ENCODE measurements at regions not wholly inside any gene's neighbourhood (a gene's known extent, or its start where the extent isn't known, plus 50 kb on each side); places are given as distances from the start of the nearest gene placed in this dataset.

DNA sequence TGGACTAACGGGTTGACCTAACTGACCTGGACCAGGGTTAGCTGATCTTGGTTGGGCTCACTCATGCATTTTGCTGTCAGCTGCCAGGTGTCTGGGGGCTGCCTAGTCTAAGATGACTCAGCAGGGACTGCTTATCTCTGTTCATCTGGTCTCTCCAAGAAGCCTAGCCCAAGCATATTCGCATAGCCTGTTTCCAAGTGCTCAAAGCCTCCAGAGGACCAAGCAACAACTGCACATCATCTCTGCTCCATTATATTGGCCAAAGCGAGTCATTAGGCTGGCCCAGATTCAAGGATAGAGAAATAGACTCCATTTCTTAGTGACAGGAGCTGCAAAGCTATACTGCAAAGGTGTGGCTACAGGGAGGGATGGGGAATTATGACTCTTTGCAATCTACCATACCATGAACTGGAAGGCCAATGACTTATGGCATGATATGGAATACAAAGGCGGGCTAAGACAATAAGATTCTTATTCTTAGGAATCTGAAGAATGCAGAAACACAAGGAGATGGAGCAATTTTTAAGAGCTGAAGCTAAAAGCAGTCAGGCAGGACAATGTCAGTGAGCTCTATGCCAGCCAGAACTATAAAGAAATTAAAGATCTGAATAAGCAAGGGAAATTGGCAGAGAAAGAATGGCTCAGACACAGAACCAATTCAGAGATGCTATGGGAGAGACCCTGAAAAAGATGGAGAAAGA lies 194.6 kb upstream of the FSCB start:
- TF ChIP-seq, protein P1, sequence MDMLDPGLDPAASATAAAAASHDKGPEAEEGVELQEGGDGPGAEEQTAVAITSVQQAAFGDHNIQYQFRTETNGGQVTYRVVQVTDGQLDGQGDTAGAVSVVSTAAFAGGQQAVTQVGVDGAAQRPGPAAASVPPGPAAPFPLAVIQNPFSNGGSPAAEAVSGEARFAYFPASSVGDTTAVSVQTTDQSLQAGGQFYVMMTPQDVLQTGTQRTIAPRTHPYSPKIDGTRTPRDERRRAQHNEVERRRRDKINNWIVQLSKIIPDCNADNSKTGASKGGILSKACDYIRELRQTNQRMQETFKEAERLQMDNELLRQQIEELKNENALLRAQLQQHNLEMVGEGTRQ (IDR thresholded peaks at IDR 0.05; ENCODE audit: low read depth, low read length) = no peak
- TF ChIP-seq, protein P2, sequence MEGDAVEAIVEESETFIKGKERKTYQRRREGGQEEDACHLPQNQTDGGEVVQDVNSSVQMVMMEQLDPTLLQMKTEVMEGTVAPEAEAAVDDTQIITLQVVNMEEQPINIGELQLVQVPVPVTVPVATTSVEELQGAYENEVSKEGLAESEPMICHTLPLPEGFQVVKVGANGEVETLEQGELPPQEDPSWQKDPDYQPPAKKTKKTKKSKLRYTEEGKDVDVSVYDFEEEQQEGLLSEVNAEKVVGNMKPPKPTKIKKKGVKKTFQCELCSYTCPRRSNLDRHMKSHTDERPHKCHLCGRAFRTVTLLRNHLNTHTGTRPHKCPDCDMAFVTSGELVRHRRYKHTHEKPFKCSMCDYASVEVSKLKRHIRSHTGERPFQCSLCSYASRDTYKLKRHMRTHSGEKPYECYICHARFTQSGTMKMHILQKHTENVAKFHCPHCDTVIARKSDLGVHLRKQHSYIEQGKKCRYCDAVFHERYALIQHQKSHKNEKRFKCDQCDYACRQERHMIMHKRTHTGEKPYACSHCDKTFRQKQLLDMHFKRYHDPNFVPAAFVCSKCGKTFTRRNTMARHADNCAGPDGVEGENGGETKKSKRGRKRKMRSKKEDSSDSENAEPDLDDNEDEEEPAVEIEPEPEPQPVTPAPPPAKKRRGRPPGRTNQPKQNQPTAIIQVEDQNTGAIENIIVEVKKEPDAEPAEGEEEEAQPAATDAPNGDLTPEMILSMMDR (conservative IDR thresholded peaks at IDR 0.05; ENCODE audit: low read depth, low read length) = no peak
- TF ChIP-seq RCOR1 (IDR thresholded peaks at IDR 0.05; ENCODE audit: insufficient replicate concordance, low read length) = no peak
- TF ChIP-seq NFE2L2 (IDR thresholded peaks at IDR 0.05; ENCODE audit: low read depth, low read length) = no peak
- no peak for TF ChIP-seq RAD21 (IDR thresholded peaks at IDR 0.05; ENCODE audit: low read length)
- no peak for TF ChIP-seq CHD1 (IDR thresholded peaks at IDR 0.05; ENCODE audit: low read depth, low read length)
- no peak for TF ChIP-seq POLR2A (IDR thresholded peaks at IDR 0.05; ENCODE audit: low read depth, low read length)
- TF ChIP-seq BHLHE40 (IDR thresholded peaks at IDR 0.05; ENCODE audit: low read depth, low read length) = no peak
- no peak for TF ChIP-seq MAFK (IDR thresholded peaks at IDR 0.05; ENCODE audit: low read depth, low read length)
- TF ChIP-seq CEBPB (IDR thresholded peaks at IDR 0.05; ENCODE audit: low read depth, low read length) = no peak
- TF ChIP-seq SMC3 (IDR thresholded peaks at IDR 0.05; ENCODE audit: low read depth, low read length) = no peak

Measured in IMR-90 (cell line).